Natural killer cell (primary cell): ENCODE measurements at regions not wholly inside any gene's neighbourhood (a gene's known extent, or its start where the extent isn't known, plus 50 kb on each side); places are given as distances from the start of the nearest gene placed in this dataset.

Source experiments
- ATAC-seq, 3 donors: fragments of 150-1000 bp in 2 of 3; fragments of 200-7000 bp in 1 of 3; cut with Tn5 transposase; 1 replicate in 1 of 3; 2 replicates in 2 of 3; pipeline ENCODE4 v1.10.0; 2021; ENCODE audit warnings: mild to moderate bottlenecking in 2 of 3, moderate library complexity in 2 of 3
- DNase-seq, 2 donors: peaks; one replicate each; pipeline versions ENCODE4 v3.0.0 to v3.0.0-alpha.2; 2013 to 2021; ENCODE audit warnings: mixed read lengths in 1 of 2
- H3K27ac ChIP-seq: one replicate; pipeline ENCODE4 v1.5.1; 2013; ENCODE audit warnings: mild to moderate bottlenecking, low read length
- H3K27me3 ChIP-seq: one replicate; pipeline ENCODE4 v1.6.1; 2013; ENCODE audit warnings: low read length; ENCODE audit not compliant: control insufficient read depth, insufficient read depth
- H3K36me3 ChIP-seq: one replicate; pipeline ENCODE4 v1.6.1; 2013; ENCODE audit warnings: low read length; ENCODE audit not compliant: control insufficient read depth, insufficient read depth
- H3K4me1 ChIP-seq: one replicate; pipeline ENCODE4 v1.6.1; 2013; ENCODE audit warnings: low read length; ENCODE audit not compliant: control insufficient read depth, insufficient read depth
- H3K4me3 ChIP-seq: one replicate; pipeline ENCODE4 v1.5.1; 2013; ENCODE audit warnings: low read length
- H3K9me3 ChIP-seq: one replicate; pipeline ENCODE4 v1.6.1; 2013; ENCODE audit warnings: low read length; ENCODE audit not compliant: control insufficient read depth, insufficient read depth
- H3K27ac Mint-ChIP-seq, 2 donors: one replicate each; pipeline ENCODE4 v1.8.0; 2022; ENCODE audit warnings: mild to moderate bottlenecking in 2 of 2, mixed read lengths in 2 of 2, moderate library complexity in 1 of 2
- H3K27me3 Mint-ChIP-seq, 2 donors: one replicate each; pipeline ENCODE4 v1.8.0; 2022; ENCODE audit warnings: low read depth in 2 of 2, mixed read lengths in 2 of 2
- H3K36me3 Mint-ChIP-seq: one replicate; pipeline ENCODE4 v1.8.0; 2022; ENCODE audit warnings: mixed read lengths
- H3K4me1 Mint-ChIP-seq, 2 donors: one replicate each; pipeline ENCODE4 v1.8.0; 2022; ENCODE audit warnings: mixed read lengths in 2 of 2
- H3K4me3 Mint-ChIP-seq: one replicate; pipeline ENCODE4 v1.8.0; 2022; ENCODE audit warnings: mild to moderate bottlenecking, moderate library complexity, mixed read lengths
- H3K9me3 Mint-ChIP-seq, 2 donors: one replicate each; pipeline ENCODE4 v1.8.0; 2022; ENCODE audit warnings: mixed read lengths in 2 of 2
- CTCF ChIP-seq: fragments of 200-600 bp; IDR thresholded peaks from one replicate; pipeline ENCODE4 v1.8.0; 2022; ENCODE audit warnings: antibody characterized with exemption
- WGBS: methylation state at CpG from one replicate; pipeline ENCODE4 v1.1.7; 2013; ENCODE audit warnings: missing lambda C conversion rate; ENCODE audit not compliant: insufficient coverage; 5-methylcytosine and 5-hydroxymethylcytosine counted together
- intact Hi-C: fragments of 100-400 bp; cut with micrococcal nuclease; formaldehyde crosslinking; loops from one replicate; pipeline ENCODE4 v1.14.2; 2022

DNA sequence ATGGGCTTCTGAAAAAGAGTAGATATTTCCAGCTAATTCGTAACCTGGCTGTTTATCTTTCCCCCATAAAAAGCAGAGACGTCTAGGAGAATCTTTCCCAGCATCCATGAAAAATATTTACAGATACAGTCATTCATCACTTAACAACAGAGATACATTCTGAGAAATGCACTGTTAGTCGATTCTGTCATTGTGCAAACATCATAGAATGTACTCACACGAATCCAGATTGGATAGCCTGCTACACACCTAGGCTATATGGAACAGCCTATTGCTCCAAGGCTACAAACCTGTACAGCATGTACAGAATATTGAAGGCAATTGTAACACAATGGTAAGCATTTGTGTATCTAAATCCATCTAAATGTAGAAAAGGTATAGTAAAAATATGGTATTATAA, 530.2 kb upstream of the NBEA start:
- no peak for TF ChIP-seq CTCF
- WGBS: 78% methylated on average over 4 of the region's 4 CpGs
- Histone ChIP-seq H3K4me1 (no peaks in the 10 kb centered on the region), H3K36me3 (no peaks in the 10 kb centered on the region), H3K27me3 (no peaks in the 10 kb centered on the region), H3K9me3 (peaks cover 17% of the 10 kb centered on the region), H3K27ac (no peak overlapping the region), H3K4me3 (no peak overlapping the region)
- ATAC-seq: no peak
- no peak overlapping the region for H3K4me3 Mint-ChIP-seq
- DNase-seq: no peak
- H3K9me3 Mint-ChIP-seq: peaks cover 13 to 17% of the 10 kb centered on the region in 2 donors
- H3K4me1 Mint-ChIP-seq: no peaks in the 10 kb centered on the region
- no peak overlapping the region for H3K27ac Mint-ChIP-seq
- no peaks in the 10 kb centered on the region for H3K36me3 Mint-ChIP-seq
- intact Hi-C loops: no loop called here
- no peaks in the 10 kb centered on the region for H3K27me3 Mint-ChIP-seq

GRCh38 chr13:34412295-34412694, 529.8 kb upstream of the NBEA start:
- DNase-seq (no peak), ATAC-seq (no peak)
- Mint-ChIP-seq H3K27ac (no peak overlapping the region), H3K4me1 (no peaks in the 10 kb centered on the region), H3K4me3 (no peak overlapping the region), H3K27me3 (no peaks in the 10 kb centered on the region), H3K36me3 (no peaks in the 10 kb centered on the region), H3K9me3 (peaks cover 12 to 16% of the 10 kb centered on the region in 2 donors)
- Histone ChIP-seq H3K36me3 (no peaks in the 10 kb centered on the region), H3K4me1 (no peaks in the 10 kb centered on the region), H3K9me3 (peaks cover 17% of the 10 kb centered on the region), H3K27me3 (no peaks in the 10 kb centered on the region), H3K4me3 (no peak overlapping the region), H3K27ac (no peak overlapping the region)
- no peak for TF ChIP-seq CTCF
- intact Hi-C loops: no loop called here

- Mint-ChIP-seq H3K4me1 (no peaks in the 10 kb centered on the region), H3K27ac (no peak overlapping the region), H3K27me3 (no peaks in the 10 kb centered on the region), H3K9me3 (peaks cover 10 to 11% of the 10 kb centered on the region in 2 donors), H3K36me3 (no peaks in the 10 kb centered on the region), H3K4me3 (no peak overlapping the region)
- ATAC-seq (no peak), DNase-seq (no peak)
- H3K36me3 ChIP-seq: no peaks in the 10 kb centered on the region
- H3K27me3 ChIP-seq: no peaks in the 10 kb centered on the region
- peaks cover 17% of the 10 kb centered on the region for H3K9me3 ChIP-seq
- no peak overlapping the region for H3K4me3 ChIP-seq
- WGBS: 51% methylated on average over 2 of the region's 2 CpGs
- no peak overlapping the region for H3K27ac ChIP-seq
- no peak for TF ChIP-seq CTCF
- H3K4me1 ChIP-seq: no peaks in the 10 kb centered on the region
- intact Hi-C loops: no loop called here
These were observed 529.2 kb upstream of the NBEA start for GRCh38 chr13:34412817-34413375.

DNA sequence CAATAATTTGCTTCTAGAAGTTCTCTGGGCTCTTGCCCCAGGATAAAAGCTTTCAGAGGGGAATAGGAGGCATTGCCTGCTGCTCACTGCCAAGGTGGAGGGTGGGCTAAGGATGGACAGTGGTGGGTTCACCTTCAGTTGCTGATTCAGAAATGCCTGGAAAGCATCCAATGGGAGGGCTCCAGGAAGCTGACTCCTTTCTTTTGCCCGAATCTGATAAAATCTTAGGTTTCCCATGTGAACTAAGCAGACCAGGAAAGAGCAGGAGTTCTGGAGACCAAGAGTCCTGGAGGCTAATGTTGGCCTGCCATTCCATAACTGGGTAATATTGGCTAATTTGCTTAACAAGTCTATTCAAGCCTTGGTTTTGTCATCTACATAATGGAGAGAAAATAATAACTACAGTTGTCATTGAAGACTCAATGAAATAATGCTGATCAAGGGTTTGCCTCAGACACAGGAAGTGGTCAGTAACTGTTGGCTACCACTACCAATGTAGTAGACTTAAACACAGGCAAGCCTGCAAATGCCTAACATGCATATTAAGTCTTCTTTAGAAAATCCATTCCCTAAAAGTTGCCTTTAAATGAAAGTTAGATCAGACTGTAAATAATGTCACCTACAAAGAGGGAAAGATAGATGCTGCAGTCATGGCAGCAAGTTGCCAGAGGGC, 528.4 kb upstream of the NBEA start:
- H3K4me3 ChIP-seq: no peak overlapping the region
- intact Hi-C loops: no loop called here
- Mint-ChIP-seq H3K4me1 (no peaks in the 10 kb centered on the region), H3K4me3 (no peak overlapping the region), H3K9me3 (peaks cover 8 to 10% of the 10 kb centered on the region in 2 donors), H3K36me3 (no peaks in the 10 kb centered on the region), H3K27me3 (no peaks in the 10 kb centered on the region), H3K27ac (no peak overlapping the region)
- no peaks in the 10 kb centered on the region for H3K36me3 ChIP-seq
- H3K27me3 ChIP-seq: no peaks in the 10 kb centered on the region
- H3K4me1 ChIP-seq: no peaks in the 10 kb centered on the region
- DNase-seq (no peak), ATAC-seq (no peak)
- no peak overlapping the region for H3K27ac ChIP-seq
- no peak for TF ChIP-seq CTCF
- peaks cover 13% of the 10 kb centered on the region for H3K9me3 ChIP-seq
- 58% methylated on average over 1 of the region's 1 CpG for WGBS
